Activated CD8-positive, alpha-beta T cell treated with anti-CD3 and anti-CD28 coated beads for 36 hours (primary cell): ENCODE measurements at regions not wholly inside any gene's neighbourhood (a gene's known extent, or its start where the extent isn't known, plus 50 kb on each side); places are given as distances from the start of the nearest gene placed in this dataset.

Experiments
- ATAC-seq: fragments of 200-7000 bp; cut with Tn5 transposase; one replicate; pipeline ENCODE4 v1.10.0; 2021; ENCODE audit warnings: mild to moderate bottlenecking, moderate library complexity
- CTCF ChIA-PET: fragments of 350-600 bp; sonication (Branson Sonifier 250); formaldehyde crosslinking; loops from one replicate; lab custom pipeline; 2021; ENCODE audit warnings: antibody characterized with exemption; lab: Charles Lee
- POLR2A ChIA-PET: fragments of 350-600 bp; sonication (Branson Sonifier 250); formaldehyde crosslinking; loops from one replicate; lab custom pipeline; 2021; ENCODE audit warnings: antibody characterized with exemption; lab: Charles Lee
- DNase-seq: peaks from one replicate; pipeline ENCODE4 v3.0.0-alpha.2; 2020
- H3K27ac Mint-ChIP-seq: one replicate; pipeline ENCODE4 v1.8.0; 2021; ENCODE audit warnings: mild to moderate bottlenecking, mixed read lengths
- H3K27me3 Mint-ChIP-seq: one replicate; pipeline ENCODE4 v1.8.0; 2021; ENCODE audit warnings: mixed read lengths
- H3K36me3 Mint-ChIP-seq: one replicate; pipeline ENCODE4 v1.8.0; 2021; ENCODE audit warnings: low read depth, mixed read lengths
- H3K4me1 Mint-ChIP-seq: one replicate; pipeline ENCODE4 v1.8.0; 2021; ENCODE audit warnings: low read depth, mixed read lengths
- H3K4me3 Mint-ChIP-seq: one replicate; pipeline ENCODE4 v1.8.0; 2021; ENCODE audit warnings: mild to moderate bottlenecking, moderate library complexity, mixed read lengths
- H3K9me3 Mint-ChIP-seq: one replicate; pipeline ENCODE4 v1.8.0; 2021; ENCODE audit warnings: mixed read lengths
- intact Hi-C: fragments of 100-400 bp; cut with micrococcal nuclease; formaldehyde crosslinking; loops from one replicate; pipeline ENCODE4 v1.10.0; 2022
- TF ChIP-seq, protein P1 (sequence below): fragments of 200-600 bp; IDR thresholded peaks from one replicate; pipeline ENCODE4 v1.8.0; 2022; ENCODE audit warnings: antibody characterized with exemption, mild to moderate bottlenecking

DNA sequence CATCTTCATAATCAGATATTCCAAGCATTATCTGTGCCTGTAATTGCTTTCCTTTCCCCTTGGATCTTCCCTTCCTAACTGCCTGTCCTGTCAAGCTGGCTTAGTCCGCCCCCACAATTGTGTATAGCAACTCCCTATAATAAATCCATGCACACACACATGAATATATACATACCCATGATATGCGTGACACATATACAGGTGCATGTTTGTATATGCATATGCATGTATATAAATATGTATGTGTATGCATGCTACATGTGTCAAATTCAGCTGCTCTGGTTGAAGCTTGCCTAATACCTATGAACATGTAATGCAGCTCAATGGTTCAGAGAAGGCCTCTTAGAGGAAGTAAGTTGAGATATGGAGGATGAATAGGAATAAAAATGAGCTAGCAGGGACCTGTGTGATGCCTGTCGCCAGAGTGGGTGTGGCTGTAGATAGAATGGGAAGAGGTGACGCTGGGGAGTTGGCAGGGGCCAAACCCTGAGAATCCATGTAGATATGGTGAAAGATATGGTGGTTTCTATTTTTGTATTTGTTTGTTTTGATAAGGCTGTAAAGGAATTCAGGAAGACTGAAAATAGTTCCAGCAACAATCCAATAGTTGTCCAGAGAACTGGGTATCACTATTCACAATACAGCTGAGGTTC lies 595.0 kb upstream of the BOD1L1 start:
- ATAC-seq: no peak
- H3K4me3 Mint-ChIP-seq: no peak overlapping the region
- CTCF ChIA-PET: no interaction called here

DNA sequence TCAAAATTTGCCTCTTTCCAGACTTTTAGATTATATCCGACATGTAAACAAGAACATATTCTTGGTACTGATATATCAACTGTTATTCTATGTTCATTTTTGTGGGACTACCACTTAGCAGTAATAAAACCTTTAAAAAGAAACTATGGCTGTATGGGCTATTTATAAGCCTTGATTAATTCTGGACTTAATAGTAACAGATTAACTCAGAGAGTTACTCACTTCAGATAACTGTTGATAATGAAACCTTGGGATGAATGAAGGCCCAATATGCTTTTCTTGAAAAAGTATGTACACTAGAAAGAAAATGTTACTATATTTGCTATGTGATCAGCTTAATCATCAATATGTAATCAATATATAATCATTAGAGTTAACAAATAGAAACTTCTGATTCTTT lies 595.9 kb upstream of the BOD1L1 start:
- ChIA-PET POLR2A (no interaction called here), CTCF (no interaction called here)
- no peak overlapping the region for H3K4me3 Mint-ChIP-seq
- no peaks in the 10 kb centered on the region for H3K27me3 Mint-ChIP-seq
- DNase-seq: no peak
- ATAC-seq: no peak
- H3K27ac Mint-ChIP-seq: no peak overlapping the region
- no peaks in the 10 kb centered on the region for H3K36me3 Mint-ChIP-seq
- H3K4me1 Mint-ChIP-seq: no peaks in the 10 kb centered on the region
- no peaks in the 10 kb centered on the region for H3K9me3 Mint-ChIP-seq
- intact Hi-C loops: no loop called here
- TF ChIP-seq, protein P1, sequence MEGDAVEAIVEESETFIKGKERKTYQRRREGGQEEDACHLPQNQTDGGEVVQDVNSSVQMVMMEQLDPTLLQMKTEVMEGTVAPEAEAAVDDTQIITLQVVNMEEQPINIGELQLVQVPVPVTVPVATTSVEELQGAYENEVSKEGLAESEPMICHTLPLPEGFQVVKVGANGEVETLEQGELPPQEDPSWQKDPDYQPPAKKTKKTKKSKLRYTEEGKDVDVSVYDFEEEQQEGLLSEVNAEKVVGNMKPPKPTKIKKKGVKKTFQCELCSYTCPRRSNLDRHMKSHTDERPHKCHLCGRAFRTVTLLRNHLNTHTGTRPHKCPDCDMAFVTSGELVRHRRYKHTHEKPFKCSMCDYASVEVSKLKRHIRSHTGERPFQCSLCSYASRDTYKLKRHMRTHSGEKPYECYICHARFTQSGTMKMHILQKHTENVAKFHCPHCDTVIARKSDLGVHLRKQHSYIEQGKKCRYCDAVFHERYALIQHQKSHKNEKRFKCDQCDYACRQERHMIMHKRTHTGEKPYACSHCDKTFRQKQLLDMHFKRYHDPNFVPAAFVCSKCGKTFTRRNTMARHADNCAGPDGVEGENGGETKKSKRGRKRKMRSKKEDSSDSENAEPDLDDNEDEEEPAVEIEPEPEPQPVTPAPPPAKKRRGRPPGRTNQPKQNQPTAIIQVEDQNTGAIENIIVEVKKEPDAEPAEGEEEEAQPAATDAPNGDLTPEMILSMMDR: no peak

More for the DNA sequence above, 595.0 kb upstream of the BOD1L1 start:
- TF ChIP-seq, protein P1: no peak
- no peak for DNase-seq
- intact Hi-C loops: no loop called here
- H3K9me3 Mint-ChIP-seq: no peaks in the 10 kb centered on the region
- H3K27ac Mint-ChIP-seq: no peak overlapping the region
- no peaks in the 10 kb centered on the region for H3K4me1 Mint-ChIP-seq
- H3K27me3 Mint-ChIP-seq: no peaks in the 10 kb centered on the region
- POLR2A ChIA-PET: no interaction called here
- H3K36me3 Mint-ChIP-seq: no peaks in the 10 kb centered on the region

DNA sequence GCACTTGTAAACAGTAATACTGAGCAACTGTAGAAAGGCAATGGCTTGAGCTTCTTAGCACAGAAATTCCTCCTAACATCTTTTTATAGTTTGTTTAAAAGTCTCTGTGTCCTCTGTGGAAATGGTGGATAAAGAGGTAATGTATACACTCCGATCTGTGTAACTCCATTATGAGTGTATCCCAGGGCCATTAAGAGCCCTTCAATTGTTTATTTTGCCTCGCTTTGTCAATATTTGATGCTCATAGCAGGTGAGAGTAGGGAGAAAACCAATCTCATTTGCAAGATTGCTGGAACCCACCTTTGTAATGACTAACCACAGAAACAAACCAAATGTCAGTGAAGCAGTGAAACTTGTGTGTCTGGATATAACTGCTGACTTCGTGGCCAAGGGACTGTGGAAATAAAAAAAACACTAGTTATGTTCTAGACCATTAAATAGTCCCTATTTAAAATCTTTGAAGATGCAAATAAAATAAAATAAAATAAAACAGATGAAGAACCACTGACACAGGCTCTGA lies 598.2 kb upstream of the BOD1L1 start:
- ATAC-seq: no peak
- no peak overlapping the region for H3K4me3 Mint-ChIP-seq
- DNase-seq: no peak
- no peaks in the 10 kb centered on the region for H3K27me3 Mint-ChIP-seq
- ChIA-PET POLR2A (no interaction called here), CTCF (no interaction called here)
- TF ChIP-seq, protein P1: no peak
- H3K9me3 Mint-ChIP-seq: no peaks in the 10 kb centered on the region
- no peak overlapping the region for H3K27ac Mint-ChIP-seq
- H3K36me3 Mint-ChIP-seq: no peaks in the 10 kb centered on the region
- H3K4me1 Mint-ChIP-seq: no peaks in the 10 kb centered on the region
- intact Hi-C loops: no loop called here

DNA sequence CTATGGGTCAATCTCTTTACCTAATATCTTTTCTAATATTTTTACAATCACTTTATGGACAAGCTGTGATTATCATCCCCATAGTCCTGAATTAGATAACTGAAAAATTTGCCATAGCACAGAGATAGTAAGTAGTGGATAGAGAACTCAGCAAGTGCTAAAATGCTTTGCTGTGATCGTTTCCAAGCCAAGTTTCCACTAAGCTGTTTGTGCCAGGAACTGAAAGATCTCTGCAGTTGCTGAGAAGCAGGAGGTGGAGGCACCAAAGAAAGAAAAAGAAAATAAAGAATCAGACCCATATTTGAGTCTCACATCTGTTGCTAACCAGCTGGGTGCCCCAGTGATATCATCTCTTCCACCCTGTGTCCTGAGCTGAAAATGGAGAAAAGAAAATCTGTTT lies 605.6 kb upstream of the BOD1L1 start:
- no peaks in the 10 kb centered on the region for H3K4me1 Mint-ChIP-seq
- H3K36me3 Mint-ChIP-seq: no peaks in the 10 kb centered on the region
- no peak overlapping the region for H3K27ac Mint-ChIP-seq
- no peak for ATAC-seq
- peaks cover 2% of the 10 kb centered on the region for H3K27me3 Mint-ChIP-seq
- TF ChIP-seq, protein P1: no peak
- no peaks in the 10 kb centered on the region for H3K9me3 Mint-ChIP-seq
- ChIA-PET POLR2A (no interaction called here), CTCF (no interaction called here)
- H3K4me3 Mint-ChIP-seq: no peak overlapping the region
- no peak for DNase-seq
- intact Hi-C loops: no loop called here

DNA sequence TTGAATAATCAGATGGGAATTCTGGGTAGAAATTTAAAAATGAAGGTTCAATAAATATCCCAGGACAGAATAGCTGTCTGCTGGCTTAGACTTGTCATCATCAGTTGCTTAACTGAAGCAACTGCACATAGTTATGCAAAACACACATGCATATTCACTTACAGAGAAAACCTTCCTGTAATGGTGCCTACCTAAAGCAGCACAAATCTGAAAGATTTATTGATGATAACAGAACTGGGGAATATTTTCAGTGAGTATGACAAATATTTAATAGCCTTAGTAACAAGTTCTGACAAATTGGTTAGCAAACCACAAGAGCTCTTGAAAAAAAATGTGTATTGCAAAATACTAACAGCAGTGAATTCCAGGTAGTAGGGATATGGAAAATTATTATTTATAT lies 606.8 kb upstream of the BOD1L1 start:
- ChIA-PET POLR2A (no interaction called here), CTCF (no interaction called here)
- no peak for DNase-seq
- Mint-ChIP-seq H3K27me3 (peaks cover 2% of the 10 kb centered on the region), H3K4me1 (no peaks in the 10 kb centered on the region), H3K27ac (no peak overlapping the region), H3K36me3 (no peaks in the 10 kb centered on the region), H3K4me3 (no peak overlapping the region), H3K9me3 (no peaks in the 10 kb centered on the region)
- ATAC-seq: no peak
- TF ChIP-seq, protein P1: no peak
- intact Hi-C loops: no loop called here
